Erythroblast (primary cell): ENCODE measurements at regions not wholly inside any gene's neighbourhood (a gene's known extent, or its start where the extent isn't known, plus 50 kb on each side); places are given as distances from the start of the nearest gene placed in this dataset.

Experiments used
- GATA1 ChIP-seq: IDR thresholded peaks from 2 replicates; pipeline ENCODE4 v1.6.1; 2011; ENCODE audit warnings: low read depth, mild to moderate bottlenecking, control low read depth, low read length, moderate library complexity
- POLR2A ChIP-seq: IDR thresholded peaks from 2 replicates; pipeline ENCODE4 v1.6.1; 2011; ENCODE audit warnings: mild to moderate bottlenecking, low read length

- TF ChIP-seq POLR2A (no peak), GATA1 (no peak)
Measured at GRCh38 chr10:56585447-56586171, 224.6 kb upstream of the ZWINT start.
